Mesothelial cell of epicardium (in vitro differentiated cells): ENCODE measurements at regions not wholly inside any gene's neighbourhood (a gene's known extent, or its start where the extent isn't known, plus 50 kb on each side); places are given as distances from the start of the nearest gene placed in this dataset.
"Not testable (repeated sequence)": the region's sequence is repeated elsewhere in the genome, so short reads cannot be mapped to it uniquely, and the experiment has no call there.

Experiments used
- DNase-seq, 2 experiments: peaks; one replicate each; pipeline ENCODE4 v3.0.0; 2021; ENCODE audit warnings: low spot score in 2 of 2; ENCODE audit not compliant: unreplicated experiment in 2 of 2
- H3K27ac Mint-ChIP-seq: 2 replicates; pipeline ENCODE4 v1.8.0; 2021; ENCODE audit warnings: mixed read lengths
- H3K27me3 Mint-ChIP-seq: 2 replicates; pipeline ENCODE4 v1.8.0; 2021; ENCODE audit warnings: low read depth, mixed read lengths
- H3K36me3 Mint-ChIP-seq: 2 replicates; pipeline ENCODE4 v1.8.0; 2021; ENCODE audit warnings: mixed read lengths
- H3K4me1 Mint-ChIP-seq: 2 replicates; pipeline ENCODE4 v1.8.0; 2021; ENCODE audit warnings: mixed read lengths
- H3K4me3 Mint-ChIP-seq: 2 replicates; pipeline ENCODE4 v1.8.0; 2021; ENCODE audit warnings: mild to moderate bottlenecking, moderate library complexity, mixed read lengths
- H3K9me3 Mint-ChIP-seq: 2 replicates; pipeline ENCODE4 v1.8.0; 2021; ENCODE audit warnings: mixed read lengths
- TF ChIP-seq, protein P1 (sequence below): fragments of 200-600 bp; sonication (generic); IDR thresholded peaks from one replicate; pipeline ENCODE4 v1.5.0; 2021; ENCODE audit warnings: antibody characterized with exemption; ENCODE audit not compliant: unreplicated experiment

DNA sequence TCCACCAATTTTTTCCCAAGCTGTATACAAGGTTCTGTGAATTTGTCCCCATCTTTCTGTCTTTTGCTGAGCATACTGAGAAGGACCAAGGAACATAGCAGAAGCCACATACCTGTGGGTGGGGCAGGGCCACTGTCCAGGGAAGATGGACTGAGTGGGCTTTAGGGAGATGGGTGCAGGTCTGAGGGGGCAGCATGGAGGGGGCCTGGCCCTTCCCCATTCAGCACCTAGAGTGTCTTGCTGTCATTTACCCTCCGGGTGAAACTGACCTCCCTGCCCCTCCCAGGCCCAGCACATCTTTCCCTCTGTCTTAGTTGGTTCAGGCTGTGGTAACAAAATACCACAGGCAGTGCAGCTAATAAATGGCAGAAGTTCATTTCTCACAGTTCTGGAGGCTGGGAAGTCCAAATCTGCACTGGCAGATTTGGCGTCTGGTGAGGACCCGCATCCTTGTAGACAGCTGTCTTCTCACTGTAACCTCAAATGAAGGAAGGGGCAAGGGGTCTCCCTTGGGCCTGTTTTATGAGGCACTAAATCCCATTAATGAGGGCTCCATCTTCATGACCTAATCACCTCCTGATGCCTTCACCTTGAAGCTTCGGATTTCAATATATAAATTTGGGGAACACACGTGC lies 180.0 kb upstream of the SMAD3 start:
- TF ChIP-seq, protein P1, sequence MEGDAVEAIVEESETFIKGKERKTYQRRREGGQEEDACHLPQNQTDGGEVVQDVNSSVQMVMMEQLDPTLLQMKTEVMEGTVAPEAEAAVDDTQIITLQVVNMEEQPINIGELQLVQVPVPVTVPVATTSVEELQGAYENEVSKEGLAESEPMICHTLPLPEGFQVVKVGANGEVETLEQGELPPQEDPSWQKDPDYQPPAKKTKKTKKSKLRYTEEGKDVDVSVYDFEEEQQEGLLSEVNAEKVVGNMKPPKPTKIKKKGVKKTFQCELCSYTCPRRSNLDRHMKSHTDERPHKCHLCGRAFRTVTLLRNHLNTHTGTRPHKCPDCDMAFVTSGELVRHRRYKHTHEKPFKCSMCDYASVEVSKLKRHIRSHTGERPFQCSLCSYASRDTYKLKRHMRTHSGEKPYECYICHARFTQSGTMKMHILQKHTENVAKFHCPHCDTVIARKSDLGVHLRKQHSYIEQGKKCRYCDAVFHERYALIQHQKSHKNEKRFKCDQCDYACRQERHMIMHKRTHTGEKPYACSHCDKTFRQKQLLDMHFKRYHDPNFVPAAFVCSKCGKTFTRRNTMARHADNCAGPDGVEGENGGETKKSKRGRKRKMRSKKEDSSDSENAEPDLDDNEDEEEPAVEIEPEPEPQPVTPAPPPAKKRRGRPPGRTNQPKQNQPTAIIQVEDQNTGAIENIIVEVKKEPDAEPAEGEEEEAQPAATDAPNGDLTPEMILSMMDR = no peak
- no peaks in the 10 kb centered on the region for H3K27me3 Mint-ChIP-seq
- no peak overlapping the region for H3K27ac Mint-ChIP-seq
- peaks cover 17% of the 10 kb centered on the region for H3K36me3 Mint-ChIP-seq
- peak in 1 of 2 experiments; percentile 20 for DNase-seq
- H3K4me3 Mint-ChIP-seq = no peak overlapping the region
- peaks cover 19% of the 10 kb centered on the region for H3K9me3 Mint-ChIP-seq
- peaks cover 31% of the 10 kb centered on the region for H3K4me1 Mint-ChIP-seq

DNA sequence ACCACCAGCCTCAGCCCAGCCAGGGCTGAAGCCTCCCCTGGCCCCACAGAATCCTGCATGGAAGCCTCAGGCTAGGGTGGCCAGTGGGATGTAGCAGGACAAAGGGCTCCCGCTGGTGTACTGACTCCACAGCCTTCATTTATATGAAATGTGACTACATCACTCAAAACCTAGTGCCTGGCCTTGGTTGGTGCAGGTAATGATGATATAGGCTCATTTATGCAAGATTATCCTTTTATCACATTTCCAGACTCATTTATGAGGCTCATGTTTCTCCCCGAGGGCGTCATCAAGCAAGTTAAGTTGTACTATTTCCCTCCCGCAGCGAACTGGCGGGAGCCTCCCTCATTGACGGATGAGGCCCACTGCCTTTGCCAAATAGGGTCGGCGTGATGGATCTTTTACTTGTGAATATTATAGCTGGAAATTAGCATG lies 179.1 kb upstream of the SMAD3 start:
- peaks cover 19% of the 10 kb centered on the region for H3K36me3 Mint-ChIP-seq
- H3K27ac Mint-ChIP-seq = no peak overlapping the region
- TF ChIP-seq, protein P1 = no peak
- no peak overlapping the region for H3K4me3 Mint-ChIP-seq
- H3K27me3 Mint-ChIP-seq = no peaks in the 10 kb centered on the region
- H3K9me3 Mint-ChIP-seq = peaks cover 23% of the 10 kb centered on the region
- DNase-seq = no peak
- H3K4me1 Mint-ChIP-seq = peaks cover 26% of the 10 kb centered on the region

DNA sequence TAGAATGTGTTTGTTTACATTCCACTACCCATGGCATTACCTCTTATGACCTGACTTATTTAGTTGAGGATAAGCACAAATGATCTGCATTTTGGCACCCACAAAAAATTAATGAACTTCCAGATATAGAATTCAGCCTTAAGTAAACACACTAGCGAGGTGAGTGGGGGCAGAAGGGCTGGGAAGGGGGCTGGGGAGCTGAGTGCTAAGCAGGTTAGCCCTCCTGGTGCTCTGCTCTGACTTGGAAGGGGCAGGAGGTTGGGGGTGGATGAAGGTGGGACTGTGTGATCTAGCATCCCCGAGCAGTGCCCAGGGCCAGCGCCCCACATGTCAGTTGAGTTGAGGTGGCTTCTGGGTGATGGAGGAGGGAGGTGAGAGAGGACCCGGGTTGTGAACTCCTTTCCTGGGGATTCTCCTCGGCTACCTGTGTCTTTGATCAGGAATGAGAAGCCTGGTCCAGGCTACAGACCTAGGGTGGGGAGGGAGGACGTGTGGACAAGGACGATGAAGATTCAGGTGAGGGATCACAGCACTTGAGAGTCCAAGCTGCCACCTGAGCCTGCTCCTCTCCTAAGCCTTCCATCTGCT lies 178.6 kb upstream of the SMAD3 start:
- DNase-seq = no peak
- H3K36me3 Mint-ChIP-seq = peaks cover 23% of the 10 kb centered on the region
- no peak overlapping the region for H3K4me3 Mint-ChIP-seq
- peaks cover 28% of the 10 kb centered on the region for H3K4me1 Mint-ChIP-seq
- peaks cover 28% of the 10 kb centered on the region for H3K9me3 Mint-ChIP-seq
- H3K27ac Mint-ChIP-seq = no peak overlapping the region
- TF ChIP-seq, protein P1 = no peak
- no peaks in the 10 kb centered on the region for H3K27me3 Mint-ChIP-seq

DNA sequence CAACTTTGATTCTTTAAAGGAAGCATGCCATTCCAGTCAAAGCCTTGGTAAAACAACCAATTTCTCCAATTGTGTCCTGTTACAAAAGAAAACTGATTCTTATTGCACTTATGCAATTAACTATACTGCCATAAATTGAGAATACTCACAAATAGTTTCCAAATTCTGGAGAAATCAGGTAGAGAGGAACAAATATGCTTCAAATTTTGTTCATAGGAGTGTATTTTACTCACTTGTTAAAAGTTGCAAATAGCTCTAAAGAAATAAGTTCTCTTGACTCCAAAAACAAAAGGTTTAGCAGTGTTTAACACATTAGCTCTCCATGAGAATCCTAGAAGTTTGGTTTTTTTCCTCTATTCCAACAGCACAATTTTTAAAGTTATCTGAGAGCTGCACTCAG lies 176.1 kb upstream of the SMAD3 start:
- H3K9me3 Mint-ChIP-seq = peaks cover 29% of the 10 kb centered on the region

DNA sequence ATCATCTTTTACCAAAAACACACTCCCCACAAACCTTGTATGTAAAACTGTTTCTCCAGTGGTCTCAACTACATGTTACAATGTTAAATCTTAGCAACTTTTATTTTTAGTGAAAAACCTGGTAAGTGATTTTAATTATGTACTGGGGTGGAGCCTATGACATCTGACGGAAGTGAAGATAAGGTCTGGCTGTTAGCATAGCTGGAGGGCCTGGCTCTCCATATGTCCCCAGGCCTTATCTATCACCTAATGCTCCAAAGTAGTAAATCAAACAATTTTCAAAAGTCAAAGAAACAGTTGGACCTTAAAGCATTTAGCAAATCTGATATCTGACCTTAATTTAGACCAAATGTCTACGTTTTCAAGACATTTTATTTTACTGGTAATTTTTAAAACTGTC lies 173.6 kb upstream of the SMAD3 start:
- Mint-ChIP-seq H3K27me3 (no peaks in the 10 kb centered on the region), H3K4me3 (no peak overlapping the region), H3K36me3 (peaks cover 15% of the 10 kb centered on the region), H3K9me3 (peaks cover 24% of the 10 kb centered on the region), H3K4me1 (peaks cover 43% of the 10 kb centered on the region), H3K27ac (peak overlapping the region; percentile 52)
- DNase-seq = no peak
- TF ChIP-seq, protein P1 = no peak

More for the DNA sequence above, 176.1 kb upstream of the SMAD3 start:
- not testable (repeated sequence) for H3K4me3 Mint-ChIP-seq, DNase-seq, H3K27ac Mint-ChIP-seq, H3K27me3 Mint-ChIP-seq
- peaks cover 28% of the 10 kb centered on the region for H3K4me1 Mint-ChIP-seq
- H3K36me3 Mint-ChIP-seq = peaks cover 23% of the 10 kb centered on the region

DNA sequence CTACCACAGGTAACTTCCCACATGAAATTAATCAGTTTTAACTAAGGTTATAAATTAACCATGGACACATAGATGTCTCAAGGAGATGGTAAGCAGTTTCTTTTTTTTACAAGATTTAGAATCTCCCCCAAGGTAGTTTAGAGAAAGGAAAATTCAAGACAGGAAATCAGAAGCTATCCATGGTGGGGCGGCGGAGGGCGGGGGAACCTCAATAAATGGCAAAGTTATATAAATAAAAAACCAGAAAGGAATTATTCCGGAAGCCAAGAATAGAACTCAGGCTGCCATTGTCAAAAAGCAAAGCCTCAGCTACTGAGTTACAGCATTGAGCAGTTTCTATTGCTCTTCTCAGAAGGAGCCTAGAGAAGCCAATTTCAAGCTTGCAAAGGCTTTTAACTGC lies 172.1 kb upstream of the SMAD3 start:
- H3K9me3 Mint-ChIP-seq = peaks cover 17% of the 10 kb centered on the region
- H3K27me3 Mint-ChIP-seq = no peaks in the 10 kb centered on the region
- no peak overlapping the region for H3K27ac Mint-ChIP-seq

More for the DNA sequence above, 172.1 kb upstream of the SMAD3 start:
- DNase-seq = no peak
- TF ChIP-seq, protein P1 = no peak
- Mint-ChIP-seq H3K4me3 (no peak overlapping the region), H3K4me1 (peaks cover 43% of the 10 kb centered on the region), H3K36me3 (peaks cover 8% of the 10 kb centered on the region)
